ENCODE measurements at regions not wholly inside any gene's neighbourhood (a gene's known extent, or its start where the extent isn't known, plus 50 kb on each side); places are given as distances from the start of the nearest gene placed in this dataset.

DNA sequence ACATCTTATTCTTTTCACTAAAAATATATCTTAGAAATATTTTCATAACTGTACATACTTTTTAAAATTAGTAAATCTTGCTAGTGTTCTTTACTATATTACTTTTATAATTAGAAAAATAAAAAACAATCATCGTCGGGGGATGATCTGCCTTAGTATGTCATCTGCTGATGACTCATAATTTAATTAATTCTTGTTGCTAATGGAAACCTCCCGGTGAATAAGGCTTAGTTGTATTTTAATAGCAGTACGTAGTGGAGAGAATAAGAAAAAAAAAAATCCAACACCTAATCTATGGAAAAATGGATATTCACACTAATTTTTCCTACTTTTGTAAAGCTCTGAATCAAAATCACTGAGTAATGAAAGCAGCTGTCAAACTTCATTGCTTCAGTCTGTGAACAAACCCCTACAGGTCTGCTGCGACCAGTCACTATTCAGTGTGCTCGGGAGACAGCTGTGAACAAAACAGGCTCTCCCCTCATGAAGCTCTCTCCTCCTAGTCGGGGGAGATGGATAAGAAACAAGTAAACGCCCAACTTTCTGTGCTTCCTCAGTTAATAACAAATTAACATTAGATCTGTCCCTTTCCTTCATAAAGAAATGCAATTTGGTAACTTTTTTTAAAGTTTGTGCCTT, 97.4 kb upstream of the UPP2 start:
- no peak for TF ChIP-seq CTCF (IDR thresholded peaks at IDR 0.05)
- TF ChIP-seq POLR2A (IDR thresholded peaks at IDR 0.05): no peak
